Fibroblast of lung (primary cell): ENCODE measurements at regions not wholly inside any gene's neighbourhood (a gene's known extent, or its start where the extent isn't known, plus 50 kb on each side); places are given as distances from the start of the nearest gene placed in this dataset.

Source experiments
- DNase-seq, 2 donors: peaks; one replicate each; pipeline versions ENCODE4 v3.0.0 to v3.0.0-alpha.2; 2010; ENCODE audit warnings: low read depth in 2 of 2
- H2AFZ ChIP-seq: 2 replicates; pipeline ENCODE4 v1.5.1; 2012; ENCODE audit warnings: low read length, control low read depth, inconsistent platforms
- H3K27ac ChIP-seq: 2 replicates; pipeline ENCODE4 v1.5.1; 2011; ENCODE audit warnings: low read length, control low read depth; ENCODE audit not compliant: insufficient read depth
- H3K27me3 ChIP-seq: 2 replicates; pipeline ENCODE4 v1.5.1; 2011; ENCODE audit warnings: mild to moderate bottlenecking, low read length; ENCODE audit not compliant: control insufficient read depth, insufficient read depth
- H3K36me3 ChIP-seq: 2 replicates; pipeline ENCODE4 v1.5.1; 2011; ENCODE audit warnings: low read length; ENCODE audit not compliant: control insufficient read depth, insufficient read depth
- H3K4me1 ChIP-seq: 2 replicates; pipeline ENCODE4 v1.5.1; 2011; ENCODE audit warnings: low read length; ENCODE audit not compliant: control insufficient read depth, insufficient read depth; ENCODE audit errors: extremely low read depth
- H3K4me2 ChIP-seq: 2 replicates; pipeline ENCODE4 v1.5.1; 2011; ENCODE audit warnings: low read length, control low read depth; ENCODE audit not compliant: insufficient read depth; ENCODE audit errors: extremely low read depth
- H3K4me3 ChIP-seq, 4 experiments: fragments of 200-600 bp in 1 of 4; sonication (generic) in 1 of 4; replicated peaks in 1 of 4; 2 replicates each; pipeline ENCODE4 v1.5.1; 2011 to 2016; ENCODE audit warnings: low read length in 4 of 4, low read depth in 3 of 4, mild to moderate bottlenecking in 3 of 4, control low read depth in 2 of 4, inconsistent platforms in 1 of 4, mixed read lengths in 1 of 4; ENCODE audit not compliant: insufficient read depth in 1 of 4; ENCODE audit errors: control extremely low read depth in 1 of 4
- H3K79me2 ChIP-seq: 2 replicates; pipeline ENCODE4 v1.5.1; 2012; ENCODE audit warnings: mild to moderate bottlenecking, low read length, inconsistent platforms; ENCODE audit not compliant: control insufficient read depth, insufficient read depth
- H3K9ac ChIP-seq: 2 replicates; pipeline ENCODE4 v1.5.1; 2011; ENCODE audit warnings: mild to moderate bottlenecking, low read length, control low read depth; ENCODE audit not compliant: insufficient read depth
- H3K9me3 ChIP-seq: 2 replicates; pipeline ENCODE4 v1.5.1; 2012; ENCODE audit warnings: low read depth, low read length; ENCODE audit not compliant: control insufficient read depth, insufficient read depth
- H4K20me1 ChIP-seq: 2 replicates; pipeline ENCODE4 v1.5.1; 2011; ENCODE audit warnings: low read length; ENCODE audit not compliant: control insufficient read depth, insufficient read depth; ENCODE audit errors: extremely low read depth
- CTCF ChIP-seq, 2 donors: IDR thresholded peaks in 1 of 2; conservative IDR thresholded peaks in 1 of 2; 1 replicate in 1 of 2; 2 replicates in 1 of 2; pipeline ENCODE4 v1.5.1; 2011 to 2012; ENCODE audit warnings: low read length in 2 of 2, control low read depth in 1 of 2, inconsistent platforms in 1 of 2, low read depth in 1 of 2, mild to moderate bottlenecking in 1 of 2
- EZH2 ChIP-seq: IDR thresholded peaks from 2 replicates; pipeline ENCODE4 v1.5.1; 2012; ENCODE audit warnings: low read length, control low read depth, mild to moderate bottlenecking; ENCODE audit errors: missing control alignments

GRCh38 chr13:59607780-59608233 is 555.9 kb downstream of the DIAPH3 start:
- Histone ChIP-seq H3K9ac (no peak overlapping the region), H3K27ac (no peak overlapping the region), H3K4me1 (no peaks in the 10 kb centered on the region), H3K36me3 (no peaks in the 10 kb centered on the region), H3K4me2 (no peak overlapping the region), H3K27me3 (no peaks in the 10 kb centered on the region), H3K4me3 (no peak overlapping the region), H4K20me1 (no peaks in the 10 kb centered on the region), H3K79me2 (no peaks in the 10 kb centered on the region), H2AFZ (no peak overlapping the region), H3K9me3 (no peaks in the 10 kb centered on the region)
- no peak for DNase-seq
- TF ChIP-seq EZH2 (no peak), CTCF (conservative IDR thresholded peaks at IDR 0.05 in 1 of 2, IDR thresholded peaks at IDR 0.05 in 1 of 2; ENCODE audit: low read depth in 1 of 2, low read length in 2 of 2) (no peak)

- Histone ChIP-seq H3K9me3 (no peaks in the 10 kb centered on the region), H3K27ac (no peak overlapping the region), H3K36me3 (no peaks in the 10 kb centered on the region), H3K4me1 (no peaks in the 10 kb centered on the region), H3K9ac (no peak overlapping the region), H2AFZ (no peak overlapping the region), H4K20me1 (no peaks in the 10 kb centered on the region), H3K79me2 (no peaks in the 10 kb centered on the region), H3K27me3 (no peaks in the 10 kb centered on the region), H3K4me3 (no peak overlapping the region), H3K4me2 (no peak overlapping the region)
- TF ChIP-seq EZH2 (no peak), CTCF (conservative IDR thresholded peaks at IDR 0.05 in 1 of 2, IDR thresholded peaks at IDR 0.05 in 1 of 2; ENCODE audit: low read depth in 1 of 2, low read length in 2 of 2) (no peak)
- no peak for DNase-seq
These were observed 554.3 kb downstream of the DIAPH3 start for GRCh38 chr13:59609421-59609820.
